ENCODE measurements at regions not wholly inside any gene's neighbourhood (a gene's known extent, or its start where the extent isn't known, plus 50 kb on each side); places are given as distances from the start of the nearest gene placed in this dataset.

DNA sequence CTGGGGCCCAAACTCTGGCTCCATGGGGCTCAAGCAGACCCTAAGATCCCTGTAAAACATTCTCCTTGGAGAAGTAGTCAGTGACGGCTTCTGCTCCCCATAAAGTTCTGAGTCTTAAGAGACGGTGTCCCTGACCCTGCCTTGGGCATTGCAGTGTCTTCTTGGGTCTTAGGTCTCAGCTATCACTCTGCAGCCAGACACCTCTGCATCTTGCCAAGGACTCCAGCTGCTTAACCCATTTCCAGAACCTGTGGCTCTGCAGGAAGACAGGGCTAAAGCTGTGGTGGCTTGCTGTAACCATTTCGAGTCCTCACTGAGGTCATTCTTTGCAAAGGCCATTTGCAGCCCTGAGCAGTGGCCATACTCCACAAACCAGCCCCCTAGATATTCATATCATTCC, 337.1 kb upstream of the ZMIZ1 start:
- Histone ChIP-seq H3K9me3 (no peaks in the 10 kb centered on the region), H3K27me3 (no peaks in the 10 kb centered on the region), H3K4me3 (ENCODE audit: low read depth, low read length) (no peak overlapping the region), H3K4me1 (peaks cover 17% of the 10 kb centered on the region), H3K36me3 (no peaks in the 10 kb centered on the region)
- TF ChIP-seq, protein P1, sequence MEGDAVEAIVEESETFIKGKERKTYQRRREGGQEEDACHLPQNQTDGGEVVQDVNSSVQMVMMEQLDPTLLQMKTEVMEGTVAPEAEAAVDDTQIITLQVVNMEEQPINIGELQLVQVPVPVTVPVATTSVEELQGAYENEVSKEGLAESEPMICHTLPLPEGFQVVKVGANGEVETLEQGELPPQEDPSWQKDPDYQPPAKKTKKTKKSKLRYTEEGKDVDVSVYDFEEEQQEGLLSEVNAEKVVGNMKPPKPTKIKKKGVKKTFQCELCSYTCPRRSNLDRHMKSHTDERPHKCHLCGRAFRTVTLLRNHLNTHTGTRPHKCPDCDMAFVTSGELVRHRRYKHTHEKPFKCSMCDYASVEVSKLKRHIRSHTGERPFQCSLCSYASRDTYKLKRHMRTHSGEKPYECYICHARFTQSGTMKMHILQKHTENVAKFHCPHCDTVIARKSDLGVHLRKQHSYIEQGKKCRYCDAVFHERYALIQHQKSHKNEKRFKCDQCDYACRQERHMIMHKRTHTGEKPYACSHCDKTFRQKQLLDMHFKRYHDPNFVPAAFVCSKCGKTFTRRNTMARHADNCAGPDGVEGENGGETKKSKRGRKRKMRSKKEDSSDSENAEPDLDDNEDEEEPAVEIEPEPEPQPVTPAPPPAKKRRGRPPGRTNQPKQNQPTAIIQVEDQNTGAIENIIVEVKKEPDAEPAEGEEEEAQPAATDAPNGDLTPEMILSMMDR (IDR thresholded peaks at IDR 0.05; ENCODE audit: low read depth, low read length): no peak
- no peak for DNase-seq

DNA sequence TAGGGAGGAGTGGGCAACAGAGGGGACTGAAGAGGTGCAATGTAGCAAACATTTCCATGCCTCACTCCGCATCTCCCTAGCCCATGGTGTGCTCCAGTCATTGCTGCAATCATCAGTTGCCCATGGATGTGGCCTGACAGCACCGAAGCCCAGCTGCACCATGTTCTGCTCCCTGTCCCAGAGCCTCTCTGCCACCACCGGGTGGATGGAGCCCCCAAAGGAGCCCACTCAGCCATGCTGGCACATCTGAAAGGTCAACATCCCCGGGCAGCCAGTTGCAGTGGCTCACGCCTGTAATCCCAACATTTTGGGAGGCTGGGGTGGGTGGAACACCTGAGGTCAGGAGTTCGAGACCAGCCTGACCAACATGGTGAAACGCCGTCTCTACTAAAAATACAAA, 336.4 kb upstream of the ZMIZ1 start:
- H3K4me1 ChIP-seq: peaks cover 10% of the 10 kb centered on the region
- H3K4me3 ChIP-seq (ENCODE audit: low read depth, low read length): no peak overlapping the region
- H3K36me3 ChIP-seq: no peaks in the 10 kb centered on the region
- no peaks in the 10 kb centered on the region for H3K27me3 ChIP-seq
- DNase-seq: no peak
- TF ChIP-seq, protein P1 (IDR thresholded peaks at IDR 0.05; ENCODE audit: low read depth, low read length): no peak
- H3K9me3 ChIP-seq: no peaks in the 10 kb centered on the region

DNA sequence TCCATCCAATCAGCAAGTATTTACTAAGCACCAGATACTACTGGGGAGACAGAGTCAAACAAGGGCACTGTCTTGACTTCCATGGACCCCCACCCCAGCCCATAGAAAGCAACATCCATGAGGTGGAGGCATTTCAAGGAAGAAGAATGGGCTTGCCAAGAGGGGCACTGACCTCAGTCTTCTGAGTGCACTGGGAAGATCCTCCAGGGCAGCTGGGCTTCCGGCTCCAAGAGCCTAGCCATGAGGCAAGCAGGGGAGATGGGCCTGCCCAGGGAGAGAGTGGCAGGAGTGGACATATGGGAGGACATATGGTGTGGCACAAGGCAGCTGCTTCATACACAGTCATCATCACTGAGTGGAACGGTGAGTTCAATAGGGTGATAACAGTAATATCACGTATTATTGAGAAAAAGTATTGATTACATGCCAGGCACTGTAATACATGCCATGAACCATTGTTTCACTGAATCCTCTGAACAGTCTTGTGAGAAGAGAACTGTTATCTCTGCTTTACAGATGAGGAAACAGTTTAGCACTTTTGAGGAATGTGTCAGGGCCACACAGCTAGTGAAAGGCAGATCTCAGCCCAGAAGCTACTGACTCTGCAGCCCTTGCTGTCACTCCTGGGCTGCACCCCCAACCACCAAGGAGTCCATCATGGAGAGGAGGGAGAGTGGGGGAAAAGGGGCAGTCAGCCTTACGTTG, 331.7 kb upstream of the ZMIZ1 start:
- Histone ChIP-seq H3K36me3 (no peaks in the 10 kb centered on the region), H3K4me3 (ENCODE audit: low read depth, low read length) (no peak overlapping the region), H3K4me1 (no peaks in the 10 kb centered on the region), H3K27me3 (no peaks in the 10 kb centered on the region), H3K9me3 (no peaks in the 10 kb centered on the region)
- TF ChIP-seq, protein P1 (IDR thresholded peaks at IDR 0.05; ENCODE audit: low read depth, low read length): no peak
- DNase-seq: no peak

DNA sequence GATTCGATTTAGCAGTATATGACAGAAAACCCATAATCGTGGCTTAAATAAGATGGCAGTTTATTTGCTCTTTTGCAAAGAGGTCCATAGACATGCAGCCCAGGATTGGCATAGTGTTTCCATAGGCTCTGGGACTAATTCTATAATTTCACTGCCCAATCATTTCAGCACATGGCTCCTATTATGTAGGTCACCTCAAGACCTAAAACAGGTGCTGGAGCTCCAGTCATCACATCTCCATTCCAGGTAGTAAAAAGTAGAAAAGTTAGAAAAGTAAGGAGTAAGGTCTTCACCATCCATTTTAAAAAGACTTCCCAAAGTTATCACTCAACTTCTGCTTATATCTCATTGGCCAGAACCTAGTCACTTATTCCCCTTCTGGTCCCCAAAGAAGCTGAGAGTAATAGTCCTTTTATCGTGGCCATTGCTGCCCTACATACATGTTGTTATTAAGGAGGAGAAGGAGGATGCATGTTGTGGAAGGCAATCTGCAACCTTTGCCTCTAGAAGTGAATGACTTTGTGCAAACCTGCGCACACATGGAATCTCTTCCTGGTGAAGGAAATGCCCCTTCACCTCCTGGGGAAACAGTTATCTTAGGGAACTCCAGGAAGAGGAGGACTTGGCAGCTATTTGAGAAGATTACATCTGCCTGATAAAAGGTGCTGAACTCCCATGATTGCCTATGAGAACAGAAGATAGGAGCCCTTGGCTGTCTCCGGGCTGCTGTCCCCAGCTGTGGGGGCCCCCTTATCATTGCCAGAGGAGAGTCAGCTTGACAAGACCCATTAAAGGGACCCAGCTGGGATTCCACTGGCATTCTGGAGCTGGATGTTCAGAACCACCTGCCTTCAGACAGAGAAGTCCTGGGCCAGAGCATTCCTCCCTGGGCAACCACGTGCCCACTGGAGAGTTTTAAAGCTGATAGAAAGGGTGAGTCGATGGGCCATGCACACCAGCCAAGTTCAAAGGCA, 330.6 kb upstream of the ZMIZ1 start:
- H3K4me3 ChIP-seq (ENCODE audit: low read depth, low read length): no peak overlapping the region
- TF ChIP-seq, protein P1 (IDR thresholded peaks at IDR 0.05; ENCODE audit: low read depth, low read length): no peak
- H3K27me3 ChIP-seq: no peaks in the 10 kb centered on the region
- H3K36me3 ChIP-seq: no peaks in the 10 kb centered on the region
- DNase-seq: no peak
- no peaks in the 10 kb centered on the region for H3K9me3 ChIP-seq
- peaks cover 6% of the 10 kb centered on the region for H3K4me1 ChIP-seq

DNA sequence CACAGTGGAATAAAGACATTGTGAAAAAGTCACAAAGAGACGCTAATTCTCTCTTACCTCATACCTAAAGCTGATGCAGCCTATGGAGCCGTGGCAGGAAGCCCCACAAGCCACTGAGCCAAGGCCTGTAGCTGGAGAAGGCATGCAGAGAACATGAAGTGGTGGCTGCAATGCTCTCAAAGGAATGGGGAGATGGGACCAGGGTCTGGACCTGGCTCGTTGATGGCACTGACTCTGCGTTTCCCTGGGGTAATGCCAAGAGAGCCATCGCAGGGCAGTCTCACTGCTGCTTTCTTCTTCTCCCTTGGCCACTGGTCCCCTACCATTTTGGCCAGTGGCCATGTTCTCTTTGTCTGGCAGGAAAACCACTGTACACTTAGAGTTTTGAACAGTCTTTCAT, 329.9 kb upstream of the ZMIZ1 start:
- H3K4me3 ChIP-seq (ENCODE audit: low read depth, low read length): no peak overlapping the region
- no peaks in the 10 kb centered on the region for H3K9me3 ChIP-seq
- DNase-seq: no peak
- H3K27me3 ChIP-seq: no peaks in the 10 kb centered on the region
- TF ChIP-seq, protein P1 (IDR thresholded peaks at IDR 0.05; ENCODE audit: low read depth, low read length): no peak
- H3K36me3 ChIP-seq: no peaks in the 10 kb centered on the region
- peaks cover 7% of the 10 kb centered on the region for H3K4me1 ChIP-seq
